Immature natural killer cell (primary cell): ENCODE measurements at regions not wholly inside any gene's neighbourhood (a gene's known extent, or its start where the extent isn't known, plus 50 kb on each side); places are given as distances from the start of the nearest gene placed in this dataset.
"Not testable (repeated sequence)": the region's sequence is repeated elsewhere in the genome, so short reads cannot be mapped to it uniquely, and the experiment has no call there.

Source experiments
- DNase-seq, 3 donors: peaks; one replicate each; pipeline ENCODE4 v3.0.0; 2022; ENCODE audit warnings: mixed read lengths in 1 of 3
- H3K27ac Mint-ChIP-seq, 6 donors: one replicate each; pipeline ENCODE4 v1.8.0; 2020; ENCODE audit warnings: mixed read lengths in 6 of 6, mild to moderate bottlenecking in 5 of 6, inconsistent platforms in 4 of 6, moderate library complexity in 3 of 6
- H3K27me3 Mint-ChIP-seq, 3 donors: one replicate each; pipeline ENCODE4 v1.8.0; 2020 to 2021; ENCODE audit warnings: low read depth in 3 of 3, mild to moderate bottlenecking in 3 of 3, mixed read lengths in 3 of 3, moderate library complexity in 3 of 3, inconsistent platforms in 1 of 3
- H3K36me3 Mint-ChIP-seq, 3 donors: one replicate each; pipeline ENCODE4 v1.8.0; 2020; ENCODE audit warnings: mixed read lengths in 3 of 3, inconsistent platforms in 2 of 3, mild to moderate bottlenecking in 2 of 3
- H3K4me1 Mint-ChIP-seq, 2 donors: one replicate each; pipeline ENCODE4 v1.8.0; 2020; ENCODE audit warnings: inconsistent platforms in 2 of 2, mild to moderate bottlenecking in 2 of 2, mixed read lengths in 2 of 2, moderate library complexity in 1 of 2
- H3K4me3 Mint-ChIP-seq, 5 donors: one replicate each; pipeline ENCODE4 v1.8.0; 2020; ENCODE audit warnings: mild to moderate bottlenecking in 5 of 5, mixed read lengths in 5 of 5, inconsistent platforms in 3 of 5, moderate library complexity in 3 of 5
- H3K9me3 Mint-ChIP-seq, 6 donors: one replicate each; pipeline ENCODE4 v1.8.0; 2020; ENCODE audit warnings: mild to moderate bottlenecking in 6 of 6, mixed read lengths in 6 of 6, inconsistent platforms in 4 of 6, moderate library complexity in 3 of 6

DNA sequence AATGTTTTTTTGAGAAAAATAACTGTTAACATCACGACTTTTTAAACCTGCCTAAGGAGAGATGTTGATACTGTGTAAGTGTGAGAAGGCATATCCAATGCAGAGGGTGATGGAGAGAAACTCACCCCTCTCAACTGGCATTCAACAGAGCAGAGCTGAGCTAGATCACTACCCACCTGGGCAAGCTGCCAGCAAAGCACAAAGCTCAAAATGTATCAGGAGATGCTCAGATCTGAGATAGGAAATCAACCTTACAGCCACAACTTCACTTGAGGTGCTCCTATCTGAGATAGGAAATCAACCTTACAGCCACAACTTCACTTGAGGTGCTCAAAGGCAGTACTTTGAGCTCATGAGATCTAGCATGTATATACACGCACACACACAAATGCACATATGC is 151.5 kb upstream of the PDE1C start:
- Mint-ChIP-seq H3K36me3 (no peaks in the 10 kb centered on the region), H3K4me3 (no peak overlapping the region), H3K9me3 (peaks cover 0 to 2% (median 0%) of the 10 kb centered on the region in 6 donors)

DNA sequence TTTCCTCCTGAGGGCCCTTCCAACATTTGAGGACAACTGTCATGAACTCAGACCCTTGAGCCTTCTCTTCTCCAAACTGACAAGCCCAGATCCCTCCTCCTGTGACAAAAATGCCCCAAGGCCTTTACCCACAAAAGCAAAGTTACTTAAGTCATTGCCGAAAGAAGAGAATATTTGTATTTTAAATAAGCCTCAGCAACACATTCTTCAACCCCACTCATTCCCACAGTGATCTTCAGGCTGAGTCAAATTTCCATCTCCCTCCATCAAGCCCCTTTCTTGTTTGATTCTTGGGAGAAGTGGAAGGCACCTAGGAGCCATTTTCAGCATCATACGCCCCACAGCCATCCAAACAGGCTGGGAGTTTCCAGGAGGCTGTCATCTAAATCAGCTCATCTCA is 150.8 kb upstream of the PDE1C start:
- DNase-seq = no peak
- Mint-ChIP-seq H3K4me1 (no peaks in the 10 kb centered on the region), H3K9me3 (peaks cover 0 to 2% (median 0%) of the 10 kb centered on the region in 6 donors), H3K4me3 (no peak overlapping the region), H3K27me3 (peaks cover 0 to 3% (median 2%) of the 10 kb centered on the region in 3 donors), H3K36me3 (no peaks in the 10 kb centered on the region), H3K27ac (no peak overlapping the region)

More for the DNA sequence above, 151.5 kb upstream of the PDE1C start:
- Mint-ChIP-seq H3K27ac (no peak overlapping the region), H3K27me3 (peaks cover 2 to 3% (median 2%) of the 10 kb centered on the region in 3 donors), H3K4me1 (no peaks in the 10 kb centered on the region)
- no peak for DNase-seq

DNA sequence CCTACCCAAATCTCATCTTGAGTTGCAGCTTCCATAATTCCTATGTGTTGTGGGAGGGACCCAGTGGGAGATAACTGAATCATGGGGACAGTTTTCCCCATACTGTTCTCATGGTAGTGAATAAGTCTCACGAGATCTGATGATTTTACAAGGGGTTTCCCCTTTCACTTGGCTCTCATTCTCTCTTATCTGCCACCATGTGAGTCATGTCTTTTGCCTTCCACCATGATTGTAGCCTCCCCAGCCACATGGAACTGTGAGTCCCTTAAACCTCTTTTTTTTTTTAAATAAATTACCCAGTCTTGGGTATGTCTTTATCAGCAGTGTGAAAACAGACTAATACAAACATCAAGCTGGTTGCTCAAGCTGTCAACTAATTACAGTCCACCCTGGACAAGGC is 149.6 kb upstream of the PDE1C start:
- H3K4me1 Mint-ChIP-seq, H3K4me3 Mint-ChIP-seq, H3K27me3 Mint-ChIP-seq, H3K27ac Mint-ChIP-seq, DNase-seq, H3K36me3 Mint-ChIP-seq, H3K9me3 Mint-ChIP-seq: not testable (repeated sequence)

DNA sequence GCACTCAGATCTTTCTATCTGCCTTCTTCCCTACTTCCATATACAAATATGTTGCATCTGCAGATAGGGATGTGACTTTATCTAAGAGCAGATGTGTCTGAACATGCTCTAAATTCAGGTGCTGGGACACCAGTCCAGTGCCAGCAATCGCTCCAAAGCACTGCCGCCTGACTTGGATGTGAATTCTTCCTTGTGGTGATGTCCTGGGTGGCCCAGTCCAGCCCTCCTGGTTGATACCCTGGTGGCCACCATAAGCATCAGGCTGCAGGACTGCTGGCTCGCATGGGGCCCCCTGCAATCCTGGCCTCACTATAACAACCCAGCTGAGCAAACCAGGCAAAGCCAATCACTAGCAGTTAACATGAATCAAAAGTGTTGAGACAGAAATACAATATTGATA is 149.2 kb upstream of the PDE1C start:
- Mint-ChIP-seq H3K4me1 (no peaks in the 10 kb centered on the region), H3K27ac (no peak overlapping the region), H3K9me3 (peaks cover 0 to 2% (median 0%) of the 10 kb centered on the region in 6 donors), H3K36me3 (no peaks in the 10 kb centered on the region), H3K4me3 (no peak overlapping the region), H3K27me3 (peaks cover 0 to 3% (median 2%) of the 10 kb centered on the region in 3 donors)
- no peak for DNase-seq

DNA sequence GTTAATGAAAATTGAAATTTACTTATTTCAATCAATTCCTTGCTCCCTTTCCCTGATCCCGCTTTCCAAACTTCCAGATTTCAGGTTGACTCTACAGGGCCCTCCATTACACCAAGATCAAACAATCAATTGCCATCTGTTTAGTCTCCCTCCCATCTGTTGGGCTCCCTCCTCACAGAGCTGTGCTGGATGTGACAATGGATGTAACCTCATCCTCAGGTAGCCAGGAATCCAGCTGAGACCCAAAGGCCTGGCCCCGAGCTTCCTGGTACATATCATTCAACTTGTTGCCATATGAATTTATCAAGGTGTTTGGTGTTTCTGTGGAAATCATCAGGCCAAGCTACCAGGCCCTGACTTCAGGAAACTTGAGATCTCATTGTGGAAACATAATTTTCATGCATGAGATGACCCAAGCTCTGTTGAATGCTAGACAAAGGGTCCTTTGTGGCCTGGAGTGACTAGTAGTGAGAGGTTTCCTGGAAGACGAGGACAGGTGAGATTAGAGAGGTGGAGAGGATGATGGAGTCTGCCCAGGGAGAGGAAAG is 148.6 kb upstream of the PDE1C start:
- H3K4me1 Mint-ChIP-seq = no peaks in the 10 kb centered on the region
- H3K27me3 Mint-ChIP-seq = peaks cover 0 to 2% (median 2%) of the 10 kb centered on the region in 3 donors
- H3K36me3 Mint-ChIP-seq = no peaks in the 10 kb centered on the region
- H3K9me3 Mint-ChIP-seq = peaks cover 0 to 2% (median 0%) of the 10 kb centered on the region in 6 donors
- no peak overlapping the region for H3K27ac Mint-ChIP-seq
- DNase-seq = no peak
- no peak overlapping the region for H3K4me3 Mint-ChIP-seq

DNA sequence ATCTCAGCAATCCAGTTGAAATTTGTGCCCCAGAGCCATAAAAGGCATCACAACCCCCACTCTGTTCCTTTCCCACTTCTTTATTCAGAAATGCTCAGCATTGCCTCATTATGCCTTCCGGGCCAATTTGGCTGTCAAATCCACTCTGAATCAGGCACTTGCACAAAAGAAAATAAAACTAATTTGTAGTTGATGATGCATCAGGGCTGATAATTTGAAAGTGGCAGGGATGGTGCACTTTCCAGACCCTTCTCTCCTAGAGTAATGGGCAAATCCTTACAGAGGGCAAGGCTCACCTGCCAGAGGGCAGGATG is 147.9 kb upstream of the PDE1C start:
- DNase-seq = no peak
- H3K27ac Mint-ChIP-seq = no peak overlapping the region

DNA sequence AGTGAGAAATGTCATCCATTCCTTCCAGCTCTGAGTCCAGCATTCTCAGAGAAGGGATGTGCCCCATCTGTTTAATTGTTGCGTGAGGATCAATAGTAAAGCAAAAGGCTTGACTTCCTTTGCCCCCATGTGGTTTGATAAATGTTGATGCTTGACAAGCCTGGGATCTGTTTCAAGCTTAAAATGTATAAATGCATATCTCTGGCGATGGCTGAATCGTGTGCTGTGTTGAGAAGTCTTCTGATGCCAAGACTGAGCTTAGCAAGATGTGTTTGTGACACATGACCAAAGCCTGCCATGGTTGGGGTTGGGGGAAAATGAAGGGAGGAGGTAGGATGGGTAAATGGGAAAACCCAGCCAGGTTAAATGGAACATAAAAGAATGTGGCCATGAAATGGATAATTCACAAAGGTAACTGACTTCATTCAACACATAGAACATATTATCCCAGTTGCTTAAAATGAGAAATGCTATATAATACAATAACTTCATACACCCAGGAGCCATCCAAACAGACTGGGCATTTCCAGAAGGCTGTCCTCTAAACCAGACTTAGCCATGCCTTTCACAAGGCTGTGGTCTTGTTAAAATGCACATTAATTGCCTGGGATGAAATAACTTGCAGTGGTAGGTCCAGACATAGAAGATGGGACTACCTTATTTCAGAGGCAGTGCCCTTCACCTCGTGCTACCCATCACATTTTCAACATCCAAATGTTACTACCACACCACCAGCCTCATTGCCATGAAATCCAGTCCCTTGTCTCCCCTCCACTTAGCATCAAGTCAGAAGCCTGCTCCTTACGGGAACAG is 147.3 kb upstream of the PDE1C start:
- DNase-seq = no peak
- H3K4me1 Mint-ChIP-seq = no peaks in the 10 kb centered on the region
- H3K4me3 Mint-ChIP-seq = no peak overlapping the region
- peaks cover 0 to 2% (median 0%) of the 10 kb centered on the region in 6 donors for H3K9me3 Mint-ChIP-seq
- no peak overlapping the region for H3K27ac Mint-ChIP-seq
- H3K36me3 Mint-ChIP-seq = no peaks in the 10 kb centered on the region
- peaks cover 0 to 2% (median 2%) of the 10 kb centered on the region in 3 donors for H3K27me3 Mint-ChIP-seq

More for the DNA sequence above, 147.9 kb upstream of the PDE1C start:
- H3K4me3 Mint-ChIP-seq = no peak overlapping the region
- peaks cover 0 to 2% (median 0%) of the 10 kb centered on the region in 6 donors for H3K9me3 Mint-ChIP-seq
- H3K4me1 Mint-ChIP-seq = no peaks in the 10 kb centered on the region
- H3K27me3 Mint-ChIP-seq = peaks cover 0 to 2% (median 2%) of the 10 kb centered on the region in 3 donors
- no peaks in the 10 kb centered on the region for H3K36me3 Mint-ChIP-seq

DNA sequence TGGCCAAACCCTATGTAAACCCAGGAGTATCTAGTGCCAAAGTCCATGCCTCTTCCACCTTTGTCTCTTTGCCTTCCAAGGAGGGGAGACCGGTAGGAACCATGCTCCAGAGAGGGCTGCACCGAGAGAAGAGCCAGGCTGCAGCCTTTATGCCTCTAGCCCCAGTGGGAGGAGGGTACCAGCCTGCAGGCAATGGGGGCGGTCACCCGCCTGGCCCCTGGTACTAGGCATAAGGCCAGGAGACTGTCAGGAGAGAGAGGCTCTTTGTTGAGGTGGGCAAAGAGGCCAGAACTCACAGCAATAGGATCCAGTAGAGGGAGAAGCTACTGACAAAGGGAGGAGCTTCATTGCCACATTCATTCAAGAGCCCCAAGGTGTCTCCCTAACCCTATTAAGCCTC is 146.6 kb upstream of the PDE1C start:
- H3K4me3 Mint-ChIP-seq = no peak overlapping the region
- H3K27ac Mint-ChIP-seq = no peak overlapping the region
- H3K27me3 Mint-ChIP-seq = peaks cover 0 to 2% (median 2%) of the 10 kb centered on the region in 3 donors
- no peaks in the 10 kb centered on the region for H3K4me1 Mint-ChIP-seq
- H3K36me3 Mint-ChIP-seq = no peaks in the 10 kb centered on the region
- no peak for DNase-seq
- H3K9me3 Mint-ChIP-seq = peaks cover 0 to 2% (median 0%) of the 10 kb centered on the region in 6 donors

DNA sequence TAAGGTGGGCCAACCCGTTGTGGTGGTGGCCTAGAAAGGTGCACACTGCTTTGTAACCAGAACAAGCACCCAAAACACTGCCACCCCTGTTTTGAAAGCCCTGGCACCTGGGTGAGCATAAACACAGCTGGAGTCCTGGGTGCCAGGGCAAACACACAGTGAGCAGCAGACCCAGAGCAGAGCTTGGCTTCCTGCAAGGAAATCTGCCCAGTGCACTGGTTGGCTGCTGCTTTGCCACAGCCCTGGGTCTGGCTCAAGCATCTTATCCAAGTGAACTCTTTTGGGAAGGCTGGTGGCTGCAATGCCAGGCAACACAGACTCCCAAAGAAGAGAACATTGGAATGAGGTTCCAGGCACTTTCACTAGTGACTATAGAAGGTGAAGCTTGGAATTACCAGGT is 145.5 kb upstream of the PDE1C start:
- DNase-seq = no peak
- Mint-ChIP-seq H3K4me3 (no peak overlapping the region), H3K27ac (no peak overlapping the region), H3K4me1 (peaks cover 0 to under 1% of the 10 kb centered on the region in 2 donors), H3K27me3 (peaks cover 0 to 3% (median 3%) of the 10 kb centered on the region in 3 donors), H3K36me3 (no peaks in the 10 kb centered on the region), H3K9me3 (peaks cover 0 to 2% (median 0%) of the 10 kb centered on the region in 6 donors)

DNA sequence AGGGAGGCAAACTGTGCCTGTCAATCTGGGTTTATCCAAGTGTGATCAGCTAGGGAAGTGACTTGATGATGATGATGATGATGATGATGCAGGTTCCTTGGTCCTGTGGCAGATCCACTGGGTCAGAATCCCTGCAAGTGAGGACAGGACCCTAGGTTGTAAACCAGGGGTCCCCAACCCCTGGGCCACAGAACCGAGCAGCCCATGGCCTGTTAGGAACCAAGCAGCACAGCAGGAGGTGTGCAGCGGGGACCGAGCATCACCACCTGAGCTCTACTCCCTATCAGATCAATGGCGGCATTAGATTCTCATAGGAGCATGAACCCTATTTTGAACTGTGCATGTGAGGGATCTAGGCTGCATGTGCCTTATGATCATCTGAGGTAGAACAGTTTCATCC is 144.7 kb upstream of the PDE1C start:
- no peak for DNase-seq
- peaks cover 0 to 2% (median 0%) of the 10 kb centered on the region in 6 donors for H3K9me3 Mint-ChIP-seq
- no peaks in the 10 kb centered on the region for H3K36me3 Mint-ChIP-seq
- peaks cover 0 to 1% of the 10 kb centered on the region in 2 donors for H3K4me1 Mint-ChIP-seq
- H3K27ac Mint-ChIP-seq = no peak overlapping the region
- peaks cover 0 to 5% (median 3%) of the 10 kb centered on the region in 3 donors for H3K27me3 Mint-ChIP-seq
- H3K4me3 Mint-ChIP-seq = no peak overlapping the region

DNA sequence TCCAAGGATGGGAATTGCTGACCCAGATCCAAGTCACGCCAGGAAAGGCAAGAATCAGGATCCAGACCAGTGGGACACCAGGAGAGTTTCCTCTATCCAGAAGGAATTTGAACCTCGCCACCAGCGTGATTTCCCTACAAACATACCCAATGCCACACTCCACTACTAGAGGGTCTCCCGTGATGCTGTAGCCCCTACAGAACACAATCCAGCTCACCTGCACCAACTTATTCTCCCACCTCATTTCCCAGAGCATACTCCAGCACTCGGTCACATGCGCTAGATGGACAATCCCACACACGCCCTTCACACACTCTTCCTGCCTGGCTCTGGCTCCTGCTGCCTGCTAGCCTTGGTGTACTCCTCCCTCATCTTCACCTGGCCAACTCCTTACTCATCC is 142.1 kb upstream of the PDE1C start:
- Mint-ChIP-seq H3K4me1 (peaks cover 0 to 1% of the 10 kb centered on the region in 2 donors), H3K27ac (no peak overlapping the region), H3K27me3 (peaks cover 0 to 5% (median 2%) of the 10 kb centered on the region in 3 donors), H3K36me3 (no peaks in the 10 kb centered on the region), H3K4me3 (no peak overlapping the region), H3K9me3 (peaks cover 0 to 2% (median 0%) of the 10 kb centered on the region in 6 donors)
- DNase-seq = no peak

DNA sequence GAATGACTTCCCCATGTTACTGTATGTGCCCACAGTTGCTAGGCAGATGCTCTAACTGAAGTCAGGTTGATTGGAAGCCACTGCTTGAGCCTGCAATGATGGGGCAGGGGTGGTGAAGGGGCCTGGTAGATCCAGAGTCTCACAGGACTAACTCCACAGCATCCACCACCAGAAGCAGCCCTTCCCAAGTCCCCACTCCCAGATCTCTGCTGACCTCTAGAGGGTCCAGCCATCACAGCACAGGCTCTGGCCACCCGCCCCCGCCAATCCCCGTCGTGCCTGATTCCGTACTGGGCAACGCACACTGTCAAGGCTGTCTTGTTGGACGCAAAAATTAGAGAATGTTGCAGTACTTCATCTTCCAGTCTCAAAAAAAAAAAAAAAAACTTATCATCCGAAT is 136.8 kb upstream of the PDE1C start:
- Mint-ChIP-seq H3K4me1 (peaks cover 0 to 1% of the 10 kb centered on the region in 2 donors), H3K4me3 (no peak overlapping the region), H3K27ac (no peak overlapping the region), H3K9me3 (peaks cover 0 to 3% (median 0%) of the 10 kb centered on the region in 6 donors), H3K27me3 (peaks cover 0 to 6% (median 2%) of the 10 kb centered on the region in 3 donors), H3K36me3 (no peaks in the 10 kb centered on the region)
- DNase-seq = no peak

DNA sequence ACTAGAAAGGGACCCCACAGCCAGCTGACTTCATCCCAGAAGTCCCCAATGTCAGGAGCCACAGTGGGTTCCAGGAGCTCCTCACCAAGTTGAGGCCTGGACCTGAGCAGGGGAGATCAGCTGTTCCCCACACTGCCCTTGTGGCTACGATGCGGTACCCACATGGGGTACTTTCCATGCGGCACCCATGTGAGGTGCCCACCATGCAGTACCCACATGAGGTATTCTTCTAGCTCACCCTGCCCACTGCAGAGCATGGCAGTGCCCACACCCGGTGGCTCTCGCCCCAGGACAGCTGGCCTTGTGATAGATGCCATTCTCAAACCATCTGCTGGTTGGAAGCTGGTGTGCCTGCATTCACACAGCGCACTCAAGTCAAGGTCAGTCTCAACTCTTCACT is 136.3 kb upstream of the PDE1C start:
- Mint-ChIP-seq H3K27ac (no peak overlapping the region), H3K4me1 (peaks cover 0 to 1% of the 10 kb centered on the region in 2 donors), H3K36me3 (no peaks in the 10 kb centered on the region), H3K4me3 (no peak overlapping the region), H3K27me3 (peaks cover 0 to 6% (median 2%) of the 10 kb centered on the region in 3 donors), H3K9me3 (peaks cover 0 to 3% (median 0%) of the 10 kb centered on the region in 6 donors)
- no peak for DNase-seq

DNA sequence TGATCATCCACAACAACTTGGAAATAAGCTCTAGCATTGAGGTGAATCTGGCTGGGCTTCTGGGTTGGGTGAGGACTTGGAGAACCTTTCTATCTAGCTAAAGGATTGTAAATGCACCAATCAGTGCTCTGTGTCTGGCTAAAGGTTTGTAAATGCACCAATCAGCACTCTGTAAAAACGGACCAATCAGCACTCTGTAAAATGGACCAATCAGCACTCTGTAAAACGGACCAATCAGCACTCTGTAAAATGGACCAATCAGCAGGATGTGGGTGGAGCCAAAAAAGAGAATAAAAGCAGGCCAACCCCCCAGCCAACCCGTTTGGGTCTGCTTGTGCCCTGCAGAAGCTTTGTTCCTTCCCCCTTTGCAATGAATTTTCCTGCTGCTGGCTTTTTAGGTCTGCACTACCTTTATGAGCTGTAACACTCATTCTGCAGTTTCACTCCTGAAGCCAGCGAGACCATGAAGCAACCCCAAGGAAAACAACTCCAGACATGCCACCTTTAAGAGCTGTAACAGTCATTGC is 135.2 kb upstream of the PDE1C start:
- H3K9me3 Mint-ChIP-seq, H3K27me3 Mint-ChIP-seq, H3K4me3 Mint-ChIP-seq, H3K27ac Mint-ChIP-seq, H3K36me3 Mint-ChIP-seq, H3K4me1 Mint-ChIP-seq, DNase-seq: not testable (repeated sequence)
